HepG2 (cell line): ENCODE measurements at regions not wholly inside any gene's neighbourhood (a gene's known extent, or its start where the extent isn't known, plus 50 kb on each side); places are given as distances from the start of the nearest gene placed in this dataset.

Experiments
- ATAC-seq: fragments of 200-7000 bp; cut with Tn5 transposase; 3 replicates; pipeline ENCODE4 v1.9.1; 2020; ENCODE audit warnings: mild to moderate bottlenecking, moderate library complexity
- BruUV-seq: library from RNA; stranded (reverse); fragments of 400-500 nt; replicated peaks from 2 replicates; lab custom pipeline; 2021; lab: Mats Ljungman, UMichigan
- CTCF ChIA-PET: fragments of 300-600 bp; formaldehyde crosslinking; extraction: SDS; loops from one replicate; lab custom pipeline; 2021; ENCODE audit warnings: low total read pairs, inconsistent platforms, low intra/inter-chr PET ratio; lab: Yijun Ruan, JAX
- POLR2A ChIA-PET: fragments of 350-600 bp; sonication (Branson Sonifier 250); formaldehyde crosslinking; loops from one replicate; lab custom pipeline; 2020; ENCODE audit warnings: antibody characterized with exemption, inconsistent platforms; lab: Yijun Ruan, JAX
- DNase-seq: peaks from one replicate; pipeline ENCODE4 v3.0.0-alpha.2; 2015; ENCODE audit warnings: low spot score
- FAIRE-seq: peaks from 3 replicates; lab custom pipeline; 2011; peaks lifted over from hg19 to GRCh38; lab: Jason Lieb, UNC
- H2AFZ ChIP-seq: one replicate; pipeline ENCODE4 v1.6.1; 2011; ENCODE audit warnings: low read length, inconsistent platforms
- H3K27ac ChIP-seq: fragments of 300-600 bp; 3 replicates; pipeline ENCODE4 v1.8.0; 2011; ENCODE audit warnings: mixed run types, mild to moderate bottlenecking, mixed read lengths, low read length, inconsistent platforms; ENCODE audit not compliant: insufficient read depth; ENCODE audit errors: extremely low read length
- H3K27me3 ChIP-seq, 2 experiments: fragments of 200-600 bp in 1 of 2; 2 replicates in 1 of 2; 3 replicates in 1 of 2; pipeline versions ENCODE4 v1.6.0 to v1.8.0; 2011; ENCODE audit warnings: low read length in 2 of 2, mild to moderate bottlenecking in 2 of 2, moderate library complexity in 2 of 2, inconsistent platforms in 1 of 2; ENCODE audit not compliant: insufficient read depth in 2 of 2, control insufficient read depth in 1 of 2
- H3K36me3 ChIP-seq, 2 experiments: fragments of 200-600 bp in 1 of 2; replicated peaks in 1 of 2; 2 replicates in 1 of 2; 3 replicates in 1 of 2; pipeline versions ENCODE4 v1.5.1 to v1.8.0; 2011; ENCODE audit warnings: low read length in 2 of 2, inconsistent platforms in 1 of 2; ENCODE audit not compliant: insufficient read depth in 2 of 2, control insufficient read depth in 1 of 2
- H3K4me1 ChIP-seq: 2 replicates; pipeline ENCODE4 v1.5.1; 2012; ENCODE audit warnings: low read length, inconsistent platforms; ENCODE audit not compliant: insufficient read depth
- H3K4me2 ChIP-seq: 2 replicates; pipeline ENCODE4 v1.6.0; 2011; ENCODE audit warnings: low read depth, low read length, inconsistent platforms
- H3K4me3 ChIP-seq, 3 experiments: fragments of 200-600 bp in 1 of 3; sonication (generic), shearing (Covaris generic) in 1 of 3; replicated peaks in 1 of 3; 2 replicates each; pipeline ENCODE4 v1.5.1; 2011 to 2016; ENCODE audit warnings: low read length in 3 of 3, inconsistent platforms in 2 of 3, low read depth in 2 of 3, mild to moderate bottlenecking in 2 of 3, control low read depth in 1 of 3, mixed read lengths in 1 of 3; ENCODE audit not compliant: insufficient read depth in 1 of 3
- H3K79me2 ChIP-seq: one replicate; pipeline ENCODE4 v1.6.1; 2011; ENCODE audit warnings: low read length, inconsistent platforms; ENCODE audit not compliant: insufficient read depth
- H3K9ac ChIP-seq: 2 replicates; pipeline ENCODE4 v1.6.0; 2011; ENCODE audit warnings: mild to moderate bottlenecking, low read depth, low read length, inconsistent platforms; ENCODE audit not compliant: insufficient read depth
- H3K9me3 ChIP-seq: 2 replicates; pipeline ENCODE4 v1.5.1; 2012; ENCODE audit warnings: mild to moderate bottlenecking, low read length
- H4K20me1 ChIP-seq: 2 replicates; pipeline ENCODE4 v1.6.0; 2011; ENCODE audit warnings: inconsistent platforms, mild to moderate bottlenecking, low read length, moderate library complexity; ENCODE audit not compliant: insufficient read depth
- BCLAF1 ChIP-seq: fragments of 450-650 bp; IDR thresholded peaks from 2 replicates; pipeline ENCODE4 v1.6.1; 2017; ENCODE audit warnings: mild to moderate bottlenecking
- DRAP1 ChIP-seq: IDR thresholded peaks from 2 replicates; pipeline ENCODE4 v1.6.1; 2016; ENCODE audit warnings: missing genetic modification reagents, missing compliant biosample characterization
- NR2F1 ChIP-seq, 2 experiments: fragments of 450-650 bp in 1 of 2; formaldehyde crosslinking in 1 of 2; IDR thresholded peaks; 2 replicates each; pipeline versions ENCODE4 v1.5.0 to v1.6.1; 2016 to 2020; ENCODE audit warnings: mild to moderate bottlenecking in 1 of 2, missing compliant biosample characterization in 1 of 2, missing genetic modification reagents in 1 of 2, moderate library complexity in 1 of 2
- PAF1 ChIP-seq: IDR thresholded peaks from 2 replicates; pipeline ENCODE4 v1.6.1; 2016; ENCODE audit warnings: missing genetic modification reagents, missing compliant biosample characterization
- POGK ChIP-seq: sonication (generic); formaldehyde crosslinking; conservative IDR thresholded peaks from 2 replicates; pipeline ENCODE4 v1.8.0; 2022; ENCODE audit warnings: mild to moderate bottlenecking, moderate library complexity, missing genetic modification reagents
- SMARCE1 ChIP-seq: fragments of 450-650 bp; IDR thresholded peaks from 2 replicates; pipeline ENCODE4 v1.6.1; 2017; ENCODE audit warnings: borderline replicate concordance
- STAT6 ChIP-seq: sonication (generic); formaldehyde crosslinking; IDR thresholded peaks from 2 replicates; pipeline ENCODE4 v1.4.0; 2020; ENCODE audit warnings: missing genetic modification reagents, mild to moderate bottlenecking, borderline replicate concordance
- ZHX1 ChIP-seq: sonication (generic); formaldehyde crosslinking; IDR thresholded peaks from 2 replicates; pipeline ENCODE4 v1.8.1; 2022; ENCODE audit warnings: low read depth, mild to moderate bottlenecking, missing genetic modification reagents
- ZNF44 ChIP-seq: sonication (generic); formaldehyde crosslinking; IDR thresholded peaks from 2 replicates; pipeline ENCODE4 v1.5.1; 2020; ENCODE audit warnings: mild to moderate bottlenecking, missing genetic modification reagents
- ZNF782 ChIP-seq: sonication (generic); formaldehyde crosslinking; IDR thresholded peaks from 2 replicates; pipeline ENCODE4 v1.4.0; 2020; ENCODE audit warnings: missing genetic modification reagents, mild to moderate bottlenecking, borderline replicate concordance
- ZNF784 ChIP-seq: sonication (generic); formaldehyde crosslinking; IDR thresholded peaks from 2 replicates; pipeline ENCODE4 v1.5.1; 2020; ENCODE audit warnings: missing genetic modification reagents, mild to moderate bottlenecking, borderline replicate concordance
- WGBS: methylation state at CpG from one replicate; pipeline ENCODE4 v1.1.6; 2017; ENCODE audit warnings: low lambda C conversion rate; 5-methylcytosine and 5-hydroxymethylcytosine counted together
- in situ Hi-C: cut with HindIII; loops from 2 replicates; pipeline ENCODE4 v1.10.0; 2017; ENCODE audit warnings: low pct_unique_long_range_greater_than_20kb; ENCODE audit not compliant: extremely low pct_ligation_motif_present
- intact Hi-C: fragments of 100-400 bp; cut with micrococcal nuclease; formaldehyde crosslinking; loops from one replicate; pipeline ENCODE4 v1.10.0; 2022; ENCODE audit not compliant: unreplicated experiment

- Histone ChIP-seq H3K4me2 (no peak overlapping the region), H3K36me3 (no peaks in the 10 kb centered on the region), H3K27me3 (peaks cover 0 to 16% of the 10 kb centered on the region in 2 experiments; a peak in 3 of 5 replicates), H2AFZ (no peak overlapping the region), H3K9me3 (no peaks in the 10 kb centered on the region), H3K79me2 (no peaks in the 10 kb centered on the region), H3K27ac (no peak overlapping the region), H3K4me1 (peaks cover 6% of the 10 kb centered on the region; the same call in 1 of the 2 replicates), H3K4me3 (no peak overlapping the region), H4K20me1 (no peaks in the 10 kb centered on the region), H3K9ac (no peak overlapping the region)
- ChIA-PET CTCF (no interaction called here), POLR2A (no interaction called here)
- ATAC-seq: no peak
- no peak for FAIRE-seq
- DNase-seq: no peak
- TF ChIP-seq NR2F1 (CRISPR knock-in tag; IDR thresholded peaks at IDR 0.05) (no peak), ZHX1 (CRISPR knock-in tag) (no peak), POGK (CRISPR knock-in tag) (no peak), ZNF782 (CRISPR knock-in tag) (no peak), ZNF44 (CRISPR knock-in tag) (no peak), BCLAF1 (no peak), PAF1 (CRISPR knock-in tag) (no peak), ZNF784 (CRISPR knock-in tag) (no peak), STAT6 (CRISPR knock-in tag) (no peak), DRAP1 (CRISPR knock-in tag) (no peak), SMARCE1 (no peak)
- intact Hi-C loops (no loop called here), in situ Hi-C loops (no loop called here)
- BruUV-seq: no TSS peak
- WGBS: 31% methylated on average over 4 of the region's 5 CpGs
These were observed 312.7 kb downstream of the TLE3 start for GRCh38 chr15:69784798-69785566.
